ENCODE measurements at regions not wholly inside any gene's neighbourhood (a gene's known extent, or its start where the extent isn't known, plus 50 kb on each side); places are given as distances from the start of the nearest gene placed in this dataset.

- DNase-seq (ENCODE audit: low read depth in 1 of 2, low spot score in 1 of 2) = no peak
These were observed 227.7 kb upstream of the HMGA2 start for GRCh38 chr12:65596514-65597091.

DNA sequence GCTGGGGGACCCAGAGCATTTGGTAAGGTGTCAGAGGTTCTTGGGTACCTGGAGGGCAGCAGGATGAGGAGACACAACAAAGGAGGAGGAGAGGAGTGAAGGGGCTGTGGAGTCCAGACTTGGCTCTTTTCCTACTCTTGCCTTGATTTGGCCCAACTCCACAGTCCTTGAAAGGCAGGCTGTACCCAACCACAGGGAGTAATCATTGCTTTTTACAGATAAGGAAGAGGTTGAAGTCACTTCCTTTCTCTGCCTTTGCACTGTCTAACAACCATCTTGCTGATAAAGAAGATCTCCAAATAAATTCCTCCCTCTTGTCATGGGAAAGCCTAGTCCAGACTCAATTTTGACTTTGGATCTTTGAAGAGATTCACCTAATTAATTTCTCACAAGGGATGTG, 226.8 kb upstream of the HMGA2 start:
- DNase-seq (ENCODE audit: low read depth in 1 of 2, low spot score in 1 of 2) = no peak

GRCh38 chr12:65598688-65599087, 225.6 kb upstream of the HMGA2 start:
- no peak for DNase-seq (ENCODE audit: low read depth in 1 of 2, low spot score in 1 of 2)

GRCh38 chr12:65602253-65602609, 222.1 kb upstream of the HMGA2 start:
- no peak for DNase-seq (ENCODE audit: low read depth in 1 of 2, low spot score in 1 of 2)

DNA sequence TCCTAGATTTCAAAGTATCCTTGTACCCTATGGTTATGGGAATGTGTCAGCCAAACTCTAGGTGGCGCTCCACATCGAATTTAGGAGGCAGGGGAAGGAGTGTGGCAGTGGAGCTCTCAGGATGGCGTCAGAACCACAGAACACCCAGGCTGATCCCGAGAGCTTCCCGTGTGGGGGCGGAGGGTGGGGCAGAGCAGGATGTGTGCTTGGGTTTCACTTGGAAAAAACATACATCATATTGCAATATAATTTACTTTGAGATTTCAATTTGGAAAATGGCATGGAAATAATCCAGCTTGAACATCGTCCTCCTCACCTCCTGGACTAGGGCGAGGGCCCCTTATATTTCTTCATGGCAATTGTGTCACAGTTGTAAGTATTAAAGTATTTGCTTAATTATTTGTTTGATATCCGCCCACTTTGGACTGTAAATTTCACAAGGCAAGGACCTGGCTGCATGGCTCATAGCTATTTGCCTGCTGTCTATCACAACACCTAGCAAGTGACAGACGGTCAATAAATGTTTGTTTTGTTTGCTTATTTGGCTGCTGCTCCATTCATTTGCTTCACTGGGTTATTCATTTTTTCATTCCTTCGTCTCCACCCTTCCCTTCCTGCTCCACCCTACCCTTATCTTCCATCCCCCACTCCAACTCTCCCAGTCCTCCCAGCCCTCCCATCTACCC, 221.5 kb upstream of the HMGA2 start:
- DNase-seq (ENCODE audit: low read depth in 1 of 2, low spot score in 1 of 2) = no peak

DNA sequence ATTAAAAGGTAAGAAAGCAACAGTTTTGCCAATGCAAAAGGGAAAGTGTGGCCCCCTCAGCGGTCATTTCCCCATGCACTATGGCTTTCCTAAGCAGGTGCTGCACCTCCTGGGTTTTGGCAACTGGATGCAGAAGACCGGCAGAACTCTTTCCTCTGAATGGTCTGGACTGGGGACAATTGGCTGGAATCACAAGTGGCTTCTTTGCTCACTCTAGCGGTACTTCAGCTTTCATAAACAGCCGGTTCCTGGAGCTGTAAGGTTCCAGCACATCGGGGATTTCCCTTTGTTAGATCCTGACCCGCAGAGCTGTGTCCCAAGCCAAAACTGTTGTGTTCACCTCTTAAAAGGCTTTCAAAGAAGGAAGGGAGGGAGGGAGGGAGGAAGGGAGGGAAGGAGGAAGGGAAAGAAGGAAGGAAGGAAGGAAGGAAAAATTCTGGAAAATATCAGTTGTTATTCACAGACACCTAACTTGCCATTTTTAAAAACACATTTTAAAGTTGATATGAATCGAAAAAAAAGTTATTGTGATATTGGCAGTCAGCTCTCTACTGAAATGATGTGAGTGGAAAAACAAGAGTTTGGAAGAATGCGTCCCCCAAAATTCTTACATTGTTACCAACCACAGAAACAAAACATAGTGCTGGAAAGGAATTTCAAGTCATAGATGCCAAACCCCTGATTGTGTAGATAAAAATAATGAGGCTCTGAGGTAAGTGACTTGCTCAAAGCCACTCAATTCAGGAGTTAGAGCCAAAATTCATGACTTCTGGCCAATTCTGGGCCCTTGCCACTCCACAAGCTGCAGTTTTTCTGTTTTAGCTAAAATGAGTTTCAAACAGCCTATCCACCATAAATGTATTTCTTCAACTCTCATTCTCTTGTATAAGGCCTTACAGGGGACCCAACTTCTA, 220.6 kb upstream of the HMGA2 start:
- DNase-seq (ENCODE audit: low read depth in 1 of 2, low spot score in 1 of 2) = no peak

DNA sequence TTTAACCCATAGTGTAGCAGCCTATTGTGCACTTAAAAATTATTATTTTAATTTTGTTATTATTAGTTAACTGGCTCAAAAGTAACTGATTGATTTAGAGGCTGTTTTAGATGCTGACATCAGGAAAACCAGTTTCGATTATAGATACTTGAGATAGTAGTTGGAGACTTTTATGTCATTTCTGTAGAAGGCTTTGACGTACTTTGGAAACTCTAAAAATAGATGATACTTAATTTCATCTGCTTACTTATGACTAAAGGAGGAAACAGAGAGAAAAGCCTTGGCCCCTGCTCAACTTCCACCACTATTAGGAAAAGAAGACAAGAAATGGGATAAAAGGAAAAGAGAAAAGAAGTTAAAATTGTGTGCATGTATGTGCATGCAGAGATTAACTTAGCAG, 219.3 kb upstream of the HMGA2 start:
- no peak for DNase-seq (ENCODE audit: low read depth in 1 of 2, low spot score in 1 of 2)

DNA sequence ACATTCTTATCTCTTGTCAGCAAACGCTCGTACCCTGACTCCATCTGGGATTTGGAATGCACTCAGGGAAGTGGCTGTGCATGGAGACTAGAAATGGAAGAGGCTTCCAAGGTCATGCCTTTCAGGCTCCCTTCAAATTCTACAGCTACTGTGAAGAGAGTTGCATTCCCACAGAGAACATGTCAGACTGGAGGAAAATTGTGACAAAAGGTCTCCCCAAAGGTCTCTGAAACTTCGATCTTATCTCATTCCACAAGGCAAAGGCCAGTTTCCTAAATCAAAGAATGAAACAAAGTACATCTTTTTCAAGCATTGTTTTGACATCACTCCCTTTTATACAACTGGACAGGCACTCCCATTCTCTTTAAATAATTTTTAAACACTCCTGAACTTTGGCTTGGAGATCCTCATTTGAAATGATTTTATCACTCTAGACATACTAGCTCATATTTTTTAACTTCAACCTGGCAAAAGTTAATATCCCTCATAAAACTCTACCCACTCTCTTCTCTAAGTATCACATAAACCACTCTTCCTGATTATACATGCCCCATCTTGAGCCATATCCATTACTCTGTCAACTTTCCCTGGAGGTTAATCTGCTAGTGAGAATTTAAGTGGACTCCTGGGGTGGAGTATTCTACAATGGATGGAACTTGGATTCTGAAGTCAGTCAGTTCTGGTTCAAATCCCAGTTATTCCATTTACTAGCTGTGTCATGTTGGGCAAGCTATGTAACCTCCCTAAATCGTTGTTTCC, 218.1 kb upstream of the HMGA2 start:
- DNase-seq (ENCODE audit: low read depth in 1 of 2, low spot score in 1 of 2) = no peak

DNA sequence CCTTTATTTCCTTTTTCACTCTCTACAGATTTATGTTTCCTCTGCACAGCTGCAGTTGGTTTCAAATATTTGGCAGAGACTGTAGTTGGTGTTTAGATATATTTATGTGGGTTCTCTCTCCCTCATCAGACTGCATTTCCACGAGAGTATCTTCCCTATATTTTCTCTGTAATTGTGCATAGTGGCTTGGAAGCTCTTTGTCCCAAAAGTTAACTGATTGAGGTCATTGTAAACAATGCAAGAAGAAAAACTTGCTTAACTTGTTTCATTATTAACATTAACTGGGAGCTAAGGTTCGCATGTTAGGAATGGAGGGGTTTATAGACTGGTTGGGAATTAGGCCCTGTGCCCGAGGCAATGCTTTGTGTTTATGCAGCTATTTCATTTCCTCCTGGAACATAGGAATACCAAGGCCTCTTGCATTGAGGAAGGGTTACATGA, 216.9 kb upstream of the HMGA2 start:
- DNase-seq (ENCODE audit: low read depth in 1 of 2, low spot score in 1 of 2) = no peak

DNA sequence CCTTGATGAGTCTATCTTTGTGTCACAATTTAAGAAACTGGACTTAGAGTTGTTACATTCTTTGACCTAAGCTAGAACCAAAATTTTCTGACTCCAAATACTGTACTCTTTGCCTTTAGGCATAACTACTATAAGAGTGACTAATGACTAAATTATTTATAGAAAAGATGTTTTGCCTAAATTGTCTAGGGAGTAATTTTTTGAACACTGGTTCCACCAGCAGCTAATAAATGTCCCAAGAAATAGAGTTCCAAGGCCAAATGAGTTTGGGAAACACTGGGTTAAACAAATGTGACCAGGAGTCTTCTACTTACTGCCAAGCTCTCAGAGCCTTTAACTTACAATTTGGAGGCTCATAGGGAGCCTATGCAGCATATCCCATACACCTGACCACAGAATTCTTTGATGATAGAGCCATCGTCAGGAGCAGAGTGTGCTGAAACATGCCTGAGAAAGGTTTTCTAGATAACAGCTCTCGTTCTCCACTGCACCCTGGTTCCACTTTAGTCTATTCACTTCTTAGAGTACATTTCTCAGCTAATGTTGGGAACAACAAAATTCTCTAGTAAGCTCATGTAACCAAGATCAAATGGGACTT, 215.9 kb upstream of the HMGA2 start:
- DNase-seq (ENCODE audit: low read depth in 1 of 2, low spot score in 1 of 2) = no peak

DNA sequence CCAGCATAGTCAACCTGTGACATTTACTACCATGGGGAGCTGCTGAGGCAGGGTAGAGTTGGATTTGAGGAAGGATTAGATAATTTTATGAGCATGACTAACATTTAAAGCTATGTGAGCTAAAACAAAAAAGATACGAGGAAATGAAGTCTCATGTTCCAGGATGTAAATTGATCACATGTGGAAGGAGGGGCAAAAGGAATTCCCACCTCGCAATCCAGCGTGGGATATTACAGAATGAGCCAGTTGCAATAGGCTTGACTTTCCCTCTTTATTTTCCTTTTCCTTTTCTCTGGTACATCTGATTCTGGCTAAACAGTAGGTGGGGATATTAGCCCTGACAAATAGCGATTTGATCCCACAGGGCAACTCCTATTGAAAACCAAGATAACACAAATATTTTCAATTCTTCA, 214.9 kb upstream of the HMGA2 start:
- no peak for DNase-seq (ENCODE audit: low read depth in 1 of 2, low spot score in 1 of 2)

GRCh38 chr12:65611396-65611795, 212.9 kb upstream of the HMGA2 start:
- no peak for DNase-seq (ENCODE audit: low read depth in 1 of 2, low spot score in 1 of 2)

- DNase-seq (ENCODE audit: low read depth in 1 of 2, low spot score in 1 of 2) = no peak
These were observed 211.8 kb upstream of the HMGA2 start for GRCh38 chr12:65612440-65612839.

DNA sequence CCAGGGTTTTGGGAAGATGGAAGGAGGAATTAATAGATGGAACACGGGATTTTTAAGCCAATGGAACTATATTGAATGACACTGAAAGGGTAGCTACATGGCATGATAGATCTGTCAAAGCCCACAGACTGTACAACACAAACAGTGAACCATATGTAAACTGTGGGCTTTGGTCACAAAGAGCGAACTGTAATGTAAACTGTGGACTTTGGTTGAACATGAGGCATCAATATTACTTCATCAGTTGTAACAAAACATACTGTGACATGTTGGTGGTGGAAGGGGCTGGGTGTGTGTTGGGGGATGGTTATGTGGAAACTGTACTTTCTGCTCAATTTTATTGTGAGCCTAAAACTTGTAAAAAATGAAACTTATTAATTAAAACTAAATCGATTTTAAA, 210.6 kb upstream of the HMGA2 start:
- no peak for DNase-seq (ENCODE audit: low read depth in 1 of 2, low spot score in 1 of 2)

- no peak for DNase-seq (ENCODE audit: low read depth in 1 of 2, low spot score in 1 of 2)
These were observed 209.9 kb upstream of the HMGA2 start for GRCh38 chr12:65614259-65614889.

GRCh38 chr12:65615118-65615517, 209.2 kb upstream of the HMGA2 start:
- no peak for DNase-seq (ENCODE audit: low read depth in 1 of 2, low spot score in 1 of 2)

DNA sequence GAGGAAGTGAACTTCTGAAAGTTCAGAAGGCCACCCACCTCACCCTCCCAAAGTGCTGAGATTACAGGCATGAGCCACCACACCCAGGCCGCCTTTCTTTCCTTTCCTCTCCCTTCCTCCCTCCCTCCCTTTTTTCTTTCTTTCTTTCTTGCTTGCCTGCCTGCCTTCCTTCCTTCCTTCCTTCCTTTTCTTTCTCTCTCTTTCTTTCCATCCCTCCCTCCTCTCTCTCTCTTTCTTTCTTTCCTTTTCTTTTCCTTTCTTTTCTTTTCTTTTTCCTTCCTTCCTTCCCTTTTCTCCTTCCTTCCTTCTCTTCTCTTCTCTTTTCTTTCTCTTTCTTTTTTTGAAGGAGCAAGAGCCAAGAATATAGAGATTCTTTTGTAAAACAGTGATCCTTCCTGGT, 208.3 kb upstream of the HMGA2 start:
- no peak for DNase-seq (ENCODE audit: low read depth in 1 of 2, low spot score in 1 of 2)

GRCh38 chr12:65618588-65618987, 205.7 kb upstream of the HMGA2 start:
- no peak for DNase-seq (ENCODE audit: low read depth in 1 of 2, low spot score in 1 of 2)

DNA sequence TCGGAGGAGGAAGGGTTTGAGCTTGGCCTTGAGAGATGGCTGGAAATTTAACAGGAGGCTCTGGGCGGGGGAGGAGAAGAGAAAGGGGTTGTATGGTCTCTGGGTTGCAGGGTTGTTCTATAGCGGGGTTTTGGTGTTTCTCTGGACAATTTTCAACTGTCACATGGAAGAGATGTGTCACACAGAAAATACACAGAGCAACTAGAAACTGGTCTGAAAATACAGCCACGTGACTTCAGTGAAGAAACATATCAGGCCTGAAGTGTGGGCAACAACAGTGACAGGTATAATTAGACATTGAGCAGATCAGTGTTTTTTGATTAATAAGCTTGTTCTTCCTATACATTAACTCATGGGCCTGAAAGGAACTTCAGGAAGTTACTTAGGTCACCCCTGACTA, 205.3 kb upstream of the HMGA2 start:
- DNase-seq (ENCODE audit: low read depth in 1 of 2, low spot score in 1 of 2) = no peak

DNA sequence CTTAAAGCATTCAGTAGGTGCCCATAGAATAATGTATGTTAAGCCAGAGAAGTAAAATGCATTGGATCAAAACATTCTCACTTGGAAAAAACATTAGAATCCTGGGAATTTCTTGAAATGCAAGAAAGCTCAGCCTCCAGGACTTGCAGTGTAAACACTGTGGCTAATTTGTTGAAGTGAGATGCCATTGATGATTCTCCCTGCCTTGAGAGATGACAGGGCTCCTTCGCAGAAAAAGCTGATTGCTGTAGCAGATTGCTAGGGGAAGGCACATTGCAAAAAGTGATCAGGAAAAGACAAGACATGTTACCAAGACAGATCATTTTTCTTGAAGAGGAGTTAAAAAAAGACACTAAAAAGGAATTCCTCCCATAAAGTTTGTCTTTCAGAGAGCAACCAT, 204.2 kb upstream of the HMGA2 start:
- no peak for DNase-seq (ENCODE audit: low read depth in 1 of 2, low spot score in 1 of 2)

DNA sequence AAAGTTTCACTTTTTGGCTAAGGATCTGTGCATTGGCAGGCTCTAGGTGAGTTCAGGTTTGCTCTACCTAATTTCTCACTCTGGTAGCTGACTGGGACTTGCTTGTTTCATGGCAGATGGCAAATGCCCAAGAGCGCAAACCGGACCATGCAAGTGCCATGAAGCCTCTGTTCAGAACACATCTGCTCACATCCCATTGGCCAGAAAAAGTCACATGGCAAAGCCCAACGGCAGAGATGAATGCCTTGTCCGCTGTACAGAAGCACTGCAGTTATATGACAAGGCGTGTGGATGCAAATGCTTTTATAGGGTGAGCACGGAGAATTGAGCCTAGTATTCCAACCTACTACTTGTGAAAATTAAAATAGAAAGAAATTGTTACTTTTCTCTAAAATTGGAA, 202.2 kb upstream of the HMGA2 start:
- no peak for DNase-seq (ENCODE audit: low read depth in 1 of 2, low spot score in 1 of 2)
